C4-2B (cell line): ENCODE measurements at regions not wholly inside any gene's neighbourhood (a gene's known extent, or its start where the extent isn't known, plus 50 kb on each side); places are given as distances from the start of the nearest gene placed in this dataset.

Experiments used
- H3K27ac ChIP-seq: fragments of 450-650 bp; 2 replicates; pipeline ENCODE4 v1.5.1; 2017
- ZFX ChIP-seq: fragments of 450-650 bp; IDR thresholded peaks from 2 replicates; pipeline ENCODE4 v1.6.1; 2017
- TF ChIP-seq, protein P1 (sequence below): fragments of 450-650 bp; conservative IDR thresholded peaks from 2 replicates; pipeline ENCODE4 v1.5.1; 2017; ENCODE audit warnings: mild to moderate bottlenecking

DNA sequence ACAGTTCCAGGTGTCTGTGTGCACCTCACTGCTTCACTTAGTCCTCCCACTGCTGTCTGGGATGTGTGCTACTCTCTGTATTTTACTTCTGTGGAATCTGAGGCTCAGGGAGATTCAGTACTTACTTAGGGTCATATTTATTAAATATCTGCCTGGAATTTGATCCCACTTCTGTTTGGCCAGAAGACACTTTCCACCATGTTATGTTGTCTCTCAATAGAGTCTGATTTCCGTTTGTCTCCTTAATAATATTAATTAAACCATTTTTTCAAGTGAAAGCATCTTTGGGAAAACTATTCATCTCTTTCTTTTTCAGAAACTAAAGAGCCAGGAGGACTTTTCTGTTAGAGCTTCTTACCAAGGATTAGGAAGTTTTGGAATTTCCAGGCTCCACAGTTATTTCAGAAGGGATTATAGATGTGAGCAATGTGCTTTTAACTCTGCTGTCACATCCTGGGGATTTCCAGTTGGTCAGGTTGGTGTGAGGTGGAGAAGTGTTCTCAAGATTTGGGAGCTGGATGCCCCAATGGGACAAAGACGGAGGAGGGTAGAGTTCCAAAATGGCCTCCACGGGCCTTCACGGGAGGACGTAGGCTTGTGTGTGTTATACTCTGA, 156.8 kb upstream of the RALGAPA2 start:
- TF ChIP-seq, protein P1, sequence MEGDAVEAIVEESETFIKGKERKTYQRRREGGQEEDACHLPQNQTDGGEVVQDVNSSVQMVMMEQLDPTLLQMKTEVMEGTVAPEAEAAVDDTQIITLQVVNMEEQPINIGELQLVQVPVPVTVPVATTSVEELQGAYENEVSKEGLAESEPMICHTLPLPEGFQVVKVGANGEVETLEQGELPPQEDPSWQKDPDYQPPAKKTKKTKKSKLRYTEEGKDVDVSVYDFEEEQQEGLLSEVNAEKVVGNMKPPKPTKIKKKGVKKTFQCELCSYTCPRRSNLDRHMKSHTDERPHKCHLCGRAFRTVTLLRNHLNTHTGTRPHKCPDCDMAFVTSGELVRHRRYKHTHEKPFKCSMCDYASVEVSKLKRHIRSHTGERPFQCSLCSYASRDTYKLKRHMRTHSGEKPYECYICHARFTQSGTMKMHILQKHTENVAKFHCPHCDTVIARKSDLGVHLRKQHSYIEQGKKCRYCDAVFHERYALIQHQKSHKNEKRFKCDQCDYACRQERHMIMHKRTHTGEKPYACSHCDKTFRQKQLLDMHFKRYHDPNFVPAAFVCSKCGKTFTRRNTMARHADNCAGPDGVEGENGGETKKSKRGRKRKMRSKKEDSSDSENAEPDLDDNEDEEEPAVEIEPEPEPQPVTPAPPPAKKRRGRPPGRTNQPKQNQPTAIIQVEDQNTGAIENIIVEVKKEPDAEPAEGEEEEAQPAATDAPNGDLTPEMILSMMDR = no peak
- TF ChIP-seq ZFX = no peak
- no peak overlapping the region for H3K27ac ChIP-seq

DNA sequence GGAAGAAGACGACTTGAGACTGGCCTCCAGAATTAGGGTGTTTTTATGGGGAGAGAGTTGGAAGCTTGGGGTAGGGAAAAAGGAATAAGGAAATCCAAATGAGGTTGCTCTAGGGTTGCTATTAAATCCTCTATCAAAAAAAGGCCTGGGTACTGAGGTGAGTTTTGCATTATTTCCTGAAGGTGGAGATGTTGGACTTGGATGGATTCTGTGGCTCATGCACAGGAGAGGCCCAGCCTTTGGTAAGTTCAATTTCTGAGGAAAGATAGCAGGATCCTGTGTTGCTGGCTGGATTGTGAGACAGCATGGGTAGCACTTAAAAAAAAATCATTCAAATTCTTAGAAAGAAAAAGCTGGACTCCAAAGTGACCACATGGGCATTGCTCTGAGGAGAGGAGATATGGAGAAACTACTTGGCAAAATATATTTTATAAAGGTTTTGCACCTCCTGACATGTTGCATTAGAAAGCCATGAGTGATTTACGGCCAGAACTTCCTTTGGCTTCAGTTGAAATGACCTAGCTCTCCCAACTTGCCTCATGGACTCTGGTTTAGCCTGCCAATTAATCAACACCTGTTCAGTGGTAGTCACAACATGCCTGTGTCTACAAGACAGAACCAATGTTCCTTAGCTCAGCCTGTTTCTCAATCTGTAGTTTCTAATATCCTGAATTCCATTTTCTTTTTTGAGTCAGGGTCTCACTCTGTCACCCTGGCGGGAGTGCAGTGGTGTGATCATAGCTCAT, 152.1 kb upstream of the RALGAPA2 start:
- H3K27ac ChIP-seq = no peak overlapping the region
- TF ChIP-seq, protein P1 = peak; percentile 79
- TF ChIP-seq ZFX = no peak

DNA sequence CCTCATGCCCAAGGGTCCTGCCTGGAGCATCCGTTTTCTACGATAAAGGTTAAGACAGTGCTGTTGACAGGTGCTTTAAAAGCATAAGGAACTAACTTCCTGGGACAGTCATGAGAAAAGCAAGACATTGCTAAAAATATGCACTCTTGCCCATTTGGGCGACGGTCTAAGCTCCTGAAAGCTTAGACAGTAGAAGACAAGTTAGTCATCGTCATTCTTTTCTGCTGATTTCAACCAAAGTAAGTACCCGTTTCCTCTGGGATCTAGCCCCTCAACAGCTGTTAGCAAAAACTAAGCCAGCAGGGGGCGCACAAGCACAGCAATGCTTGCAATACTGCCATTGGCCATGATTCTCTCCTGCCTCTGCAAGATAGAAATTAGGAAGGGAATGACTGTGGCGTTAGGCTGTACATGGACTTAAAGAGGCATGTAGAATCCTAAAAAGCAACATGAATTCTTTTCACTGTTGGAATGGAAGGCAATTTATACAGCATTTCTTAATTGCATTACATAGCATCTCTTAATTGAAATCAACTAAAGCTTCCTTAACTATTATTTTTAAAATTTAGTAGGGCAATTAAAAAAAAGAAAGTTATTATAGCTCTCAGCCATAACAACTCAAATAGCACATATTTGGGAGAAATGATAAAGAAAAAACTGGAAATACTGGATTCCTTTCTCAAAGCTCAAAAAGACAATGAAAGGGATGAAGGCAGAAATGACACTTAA, 147.8 kb upstream of the RALGAPA2 start:
- no peak for TF ChIP-seq ZFX
- TF ChIP-seq, protein P1 = peak; percentile 94
- H3K27ac ChIP-seq = no peak overlapping the region

DNA sequence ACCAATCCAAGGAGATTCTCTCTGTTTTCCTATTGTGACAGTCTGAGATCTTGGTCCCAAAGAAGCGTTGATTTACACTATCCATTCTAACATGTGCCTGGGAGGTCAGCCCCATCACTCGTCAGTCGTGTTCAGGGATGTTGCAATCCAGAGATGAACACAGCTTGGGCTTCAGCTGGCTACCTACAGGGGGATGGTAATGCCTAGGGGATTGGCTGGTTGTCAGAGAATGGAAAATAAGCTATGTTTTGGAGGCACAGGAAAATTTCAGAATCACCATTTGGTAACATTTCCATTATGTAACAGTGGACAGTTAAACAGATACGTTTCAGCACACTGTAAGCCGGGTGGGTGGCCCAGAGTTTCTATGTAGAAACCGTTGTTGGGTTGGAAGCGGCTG, 147.1 kb upstream of the RALGAPA2 start:
- no peak overlapping the region for H3K27ac ChIP-seq
- no peak for TF ChIP-seq ZFX
- TF ChIP-seq, protein P1 = no peak

DNA sequence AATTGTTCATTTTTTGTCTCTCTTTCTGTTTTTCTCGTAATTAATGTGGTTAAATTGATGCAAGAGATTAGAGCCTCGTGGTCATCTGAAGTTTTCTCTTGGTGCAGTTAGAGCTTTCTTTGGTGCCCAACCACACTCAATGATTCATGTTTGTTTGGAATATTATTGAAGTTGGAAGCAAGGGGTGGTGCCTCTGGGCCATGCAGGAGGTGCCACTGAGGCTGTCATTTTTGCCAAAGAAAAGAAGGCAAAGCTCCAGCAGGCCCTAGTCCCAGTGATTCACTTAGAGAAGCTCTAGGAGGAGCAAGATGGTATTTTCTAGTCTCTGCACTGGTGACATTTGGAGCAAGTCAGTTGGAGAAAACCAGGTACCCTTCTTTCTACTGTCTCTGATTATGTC, 144.5 kb upstream of the RALGAPA2 start:
- TF ChIP-seq, protein P1 = no peak
- TF ChIP-seq ZFX = no peak
- H3K27ac ChIP-seq = no peak overlapping the region

DNA sequence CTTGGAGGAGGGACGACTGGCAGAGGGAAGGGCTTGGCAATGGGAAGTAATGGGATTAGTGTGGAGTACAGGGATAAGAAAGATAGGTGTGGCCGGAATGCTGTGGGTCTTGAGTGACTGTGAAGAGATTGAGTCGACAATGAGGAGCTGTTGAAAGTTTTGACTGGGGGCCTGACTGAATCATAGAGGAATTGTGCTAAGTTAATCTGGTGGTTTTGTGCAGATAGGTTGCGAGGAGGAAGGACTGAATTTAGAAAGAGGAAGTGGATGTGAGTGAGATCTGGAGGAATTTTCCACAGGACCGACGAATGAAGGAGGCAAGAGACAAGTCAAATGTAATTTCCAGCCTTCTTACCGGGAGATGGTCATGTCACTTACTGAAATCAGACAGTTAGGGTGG, 143.9 kb upstream of the RALGAPA2 start:
- no peak overlapping the region for H3K27ac ChIP-seq
- no peak for TF ChIP-seq ZFX
- TF ChIP-seq, protein P1 = no peak

DNA sequence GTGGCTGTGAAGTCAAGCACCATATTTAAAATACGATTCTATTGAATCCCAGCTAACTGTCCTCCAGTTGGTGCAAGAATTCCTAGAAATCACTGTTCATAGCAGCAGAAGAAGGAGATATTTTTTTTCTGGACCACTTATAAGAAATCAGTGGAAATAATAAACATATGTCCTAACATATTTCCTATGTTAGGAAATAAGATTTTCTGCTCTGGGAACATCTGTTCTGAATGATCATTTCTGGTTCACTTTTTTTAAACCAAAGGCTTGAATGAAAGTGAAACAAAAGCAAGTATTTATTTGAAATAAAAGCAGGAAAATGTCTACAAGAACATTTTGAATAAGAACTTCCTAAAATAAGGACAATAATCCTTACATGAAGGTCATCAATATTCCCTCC, 138.9 kb upstream of the RALGAPA2 start:
- TF ChIP-seq, protein P1 = no peak
- no peak overlapping the region for H3K27ac ChIP-seq
